CD4-positive, alpha-beta T cell treated with Interleukin-17A for 4 hours (primary cell): ENCODE measurements at regions not wholly inside any gene's neighbourhood (a gene's known extent, or its start where the extent isn't known, plus 50 kb on each side); places are given as distances from the start of the nearest gene placed in this dataset.
"Not testable (repeated sequence)": the region's sequence is repeated elsewhere in the genome, so short reads cannot be mapped to it uniquely, and the experiment has no call there.

Experiments
- DNase-seq: peaks from one replicate; pipeline ENCODE4 v3.0.0-alpha.2; 2020; ENCODE audit warnings: mixed read lengths

DNA sequence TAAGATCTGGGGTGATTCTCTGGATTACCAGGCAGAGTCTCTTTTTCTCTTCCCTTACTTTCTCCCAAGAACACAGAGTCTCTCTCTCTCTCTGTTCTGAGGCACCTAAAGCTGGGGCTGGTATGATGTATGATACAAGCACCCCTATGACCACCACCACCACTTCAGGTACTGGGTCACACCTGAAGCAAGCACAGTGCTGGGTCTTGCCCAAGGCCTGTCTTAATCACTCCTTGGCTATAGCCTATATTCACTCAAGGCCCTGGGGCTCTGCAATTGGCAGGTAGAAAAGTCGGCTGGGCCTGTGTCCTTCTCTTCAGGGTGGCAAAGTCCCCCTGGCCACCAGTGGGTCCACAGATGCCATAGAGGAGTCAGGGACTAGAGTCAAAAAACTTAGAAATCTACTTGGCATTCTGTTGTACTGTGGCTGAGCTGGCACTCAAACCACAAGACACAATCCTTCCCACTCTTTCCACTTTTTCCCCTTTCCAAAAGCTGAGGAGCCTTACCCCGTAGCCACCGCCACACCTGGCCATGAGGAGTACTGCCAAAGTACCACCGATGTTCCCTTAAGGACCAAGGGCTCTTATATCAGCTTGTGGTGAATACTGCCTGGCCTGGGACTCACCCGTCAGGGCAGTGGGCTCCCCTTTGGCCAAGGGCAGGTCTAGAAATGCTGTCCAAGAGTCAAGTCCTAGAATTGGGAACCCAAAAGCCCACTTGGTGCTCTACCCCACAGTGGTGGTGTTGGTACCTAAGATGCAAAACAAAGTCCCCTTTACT is 159.2 kb downstream of the POTEM start:
- peak; percentile 1 for DNase-seq

DNA sequence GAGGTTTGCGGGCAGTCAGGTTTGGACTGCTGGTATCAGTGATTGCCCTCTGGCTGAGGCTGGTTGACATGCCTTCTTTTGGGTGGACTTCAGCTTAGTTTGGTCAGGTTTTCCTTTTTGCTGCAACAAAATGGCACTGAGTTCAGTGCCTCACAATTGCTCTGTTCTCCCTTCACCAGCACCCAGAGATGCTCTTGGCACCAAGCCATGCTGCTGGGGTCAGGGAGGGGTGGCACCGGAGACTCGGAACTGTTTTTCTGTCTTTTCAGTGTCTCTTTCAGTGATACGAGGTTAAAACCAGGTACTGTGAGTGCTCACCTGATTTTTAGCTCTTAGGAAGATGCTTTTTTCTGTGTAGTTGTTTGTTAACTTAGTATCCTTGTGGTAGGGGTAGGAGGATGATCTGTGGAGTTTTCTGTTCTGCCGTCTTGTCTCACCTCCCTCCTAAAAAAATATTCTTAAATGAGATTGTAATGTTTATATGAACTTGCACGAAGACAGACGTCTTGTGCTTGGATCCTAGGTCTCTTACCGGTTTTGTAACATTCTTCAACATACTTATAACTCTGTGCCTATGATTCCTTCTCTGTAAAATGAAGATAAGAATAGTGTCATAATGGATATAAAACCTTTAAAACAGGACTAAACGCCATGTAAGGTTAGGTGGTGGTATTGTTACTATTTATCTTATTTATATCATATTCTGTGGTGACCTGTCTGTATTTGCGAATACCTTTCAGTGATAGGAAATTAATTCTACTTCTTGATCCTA is 160.6 kb downstream of the POTEM start:
- not testable (repeated sequence) for DNase-seq

GRCh38 chr14:19131553-19131952 is 164.3 kb downstream of the POTEM start:
- not testable (repeated sequence) for DNase-seq

DNA sequence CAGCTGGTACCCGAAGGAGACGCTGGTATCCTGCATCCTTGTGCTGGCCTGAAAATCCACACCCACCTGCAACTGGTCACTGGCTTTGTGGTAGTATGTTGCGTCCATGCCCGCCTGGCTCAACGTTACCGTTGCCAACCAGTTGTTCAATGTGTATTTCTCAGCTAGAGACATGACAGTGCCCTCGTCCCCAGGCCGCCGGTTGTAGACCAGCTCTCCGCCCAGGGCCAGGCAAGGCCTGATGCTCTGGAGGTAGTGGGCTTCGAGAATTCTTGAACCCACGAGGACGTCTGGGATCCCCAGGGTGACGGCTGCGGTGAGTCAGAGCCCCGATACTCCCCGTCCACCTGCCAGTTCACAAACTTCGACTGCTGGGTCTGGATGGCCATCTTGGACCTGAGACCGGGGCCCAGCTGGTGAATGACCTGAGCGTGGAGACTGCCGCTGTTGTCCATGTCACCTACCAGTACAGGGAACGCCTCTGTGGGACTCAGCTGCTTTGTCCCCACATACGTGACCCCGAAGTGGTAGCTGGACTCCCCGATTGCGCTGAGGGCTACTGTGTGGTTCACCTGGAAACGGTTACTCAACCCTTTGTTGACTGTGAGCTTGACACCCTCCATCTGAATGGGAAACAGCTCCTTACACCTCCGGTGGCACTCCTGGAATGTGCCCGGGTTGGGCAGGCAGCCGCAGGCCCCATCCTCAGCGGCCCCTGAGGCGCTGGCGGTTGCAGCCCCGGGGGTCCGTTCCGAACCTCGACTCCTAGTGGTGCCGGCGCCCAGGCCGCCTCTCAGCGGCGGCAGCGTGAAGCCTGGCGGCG is 165.0 kb downstream of the POTEM start:
- not testable (repeated sequence) for DNase-seq

GRCh38 chr14:19132836-19133120 is 165.5 kb downstream of the POTEM start:
- not testable (repeated sequence) for DNase-seq

- not testable (repeated sequence) for DNase-seq
These were observed 190.0 kb downstream of the POTEM start for GRCh38 chr14:19157106-19157709.

DNA sequence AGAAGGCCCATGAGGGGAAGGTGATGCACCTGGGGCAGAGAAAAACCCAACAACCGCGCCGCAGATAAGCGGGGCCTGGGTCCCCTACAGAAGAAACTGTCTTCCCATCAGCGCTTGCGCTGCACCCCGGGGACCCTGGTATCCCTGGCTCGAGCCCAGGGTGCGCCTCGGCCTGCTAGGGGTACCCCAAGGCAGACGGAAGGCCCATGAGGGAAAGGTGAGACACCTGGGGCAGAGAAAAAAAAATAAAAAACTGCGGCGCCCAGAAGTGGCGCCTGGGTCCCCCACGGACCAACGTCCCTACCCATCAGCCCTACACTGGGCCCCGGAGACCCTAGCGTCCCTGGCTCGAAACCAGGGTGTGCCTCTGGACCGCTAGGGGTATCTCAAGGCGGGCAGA is 190.8 kb downstream of the POTEM start:
- DNase-seq: not testable (repeated sequence)

DNA sequence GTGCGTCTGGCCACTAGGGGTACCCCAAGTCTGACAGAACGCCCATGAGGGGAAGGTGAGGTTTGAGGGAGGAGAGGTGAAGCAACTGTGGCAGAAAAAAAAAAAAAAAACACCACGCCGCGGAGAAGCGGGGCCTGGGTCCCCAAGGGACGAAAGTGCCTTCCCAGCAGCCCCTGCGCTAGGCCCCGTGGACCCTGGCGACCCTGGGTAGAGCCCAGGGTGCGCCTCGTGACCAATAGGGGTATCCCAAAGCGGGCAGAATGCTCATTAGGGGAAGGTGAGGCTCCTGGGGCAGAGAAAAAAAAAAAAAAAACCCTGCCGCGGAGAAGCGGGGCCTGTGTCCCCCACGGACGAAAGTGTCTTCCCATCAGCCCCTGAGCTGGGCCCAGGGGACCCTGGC is 191.4 kb downstream of the POTEM start:
- DNase-seq: not testable (repeated sequence)

GRCh38 chr14:19159003-19159625 is 191.9 kb downstream of the POTEM start:
- not testable (repeated sequence) for DNase-seq

GRCh38 chr14:19160379-19160778 is 193.1 kb downstream of the POTEM start:
- not testable (repeated sequence) for DNase-seq

GRCh38 chr14:19161251-19162033 is 194.2 kb downstream of the POTEM start:
- not testable (repeated sequence) for DNase-seq

DNA sequence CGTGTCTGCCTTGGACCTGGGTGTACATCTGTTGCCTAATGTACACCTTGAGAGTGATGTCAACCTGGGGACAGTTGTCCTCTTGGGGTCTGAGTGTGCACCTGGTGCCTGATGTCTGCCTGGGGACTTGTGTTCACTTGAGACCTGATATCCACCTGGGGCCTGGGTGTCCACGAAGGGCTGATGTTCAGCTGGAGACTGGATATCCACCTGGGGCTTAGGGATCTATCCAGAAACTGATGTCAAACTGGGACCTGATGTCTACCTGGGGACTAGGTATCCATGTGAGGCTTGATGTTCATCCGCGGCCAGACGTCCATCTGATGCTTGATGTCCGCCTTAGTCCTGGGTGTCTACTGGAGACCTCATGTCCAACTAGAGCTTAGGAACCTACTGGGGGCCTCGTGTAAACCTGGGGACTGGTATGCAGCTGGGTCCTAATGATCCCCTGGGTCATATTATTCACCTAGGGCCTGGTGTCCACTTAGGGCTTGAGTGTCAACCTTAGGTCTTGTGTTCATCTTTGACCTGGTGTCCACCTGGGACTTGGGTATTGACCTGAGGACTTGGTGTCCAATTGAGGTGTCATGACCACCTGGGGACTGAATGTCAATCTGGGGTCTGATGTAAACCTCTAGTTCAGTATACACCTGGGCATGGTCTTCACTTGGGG is 194.9 kb downstream of the POTEM start:
- not testable (repeated sequence) for DNase-seq

DNA sequence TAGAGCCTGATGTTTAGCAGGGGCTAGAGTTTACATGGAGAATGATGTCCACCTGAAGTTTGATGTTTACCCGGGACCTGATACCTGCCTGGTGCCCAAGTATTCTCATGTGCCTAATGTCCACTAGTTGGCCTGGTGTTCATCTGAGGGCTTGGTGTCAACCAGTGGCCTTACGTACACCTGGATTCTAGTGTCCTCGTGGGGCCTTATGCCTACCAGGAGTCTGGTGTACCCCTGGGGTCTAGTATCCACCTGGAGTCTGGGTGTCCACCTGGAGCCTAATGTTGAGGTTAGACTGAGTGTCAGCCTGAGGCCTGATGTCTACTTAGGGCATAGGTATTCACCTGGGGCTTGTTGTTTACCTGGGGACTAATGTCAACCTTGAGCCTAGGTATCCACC is 195.7 kb downstream of the POTEM start:
- DNase-seq: not testable (repeated sequence)

DNA sequence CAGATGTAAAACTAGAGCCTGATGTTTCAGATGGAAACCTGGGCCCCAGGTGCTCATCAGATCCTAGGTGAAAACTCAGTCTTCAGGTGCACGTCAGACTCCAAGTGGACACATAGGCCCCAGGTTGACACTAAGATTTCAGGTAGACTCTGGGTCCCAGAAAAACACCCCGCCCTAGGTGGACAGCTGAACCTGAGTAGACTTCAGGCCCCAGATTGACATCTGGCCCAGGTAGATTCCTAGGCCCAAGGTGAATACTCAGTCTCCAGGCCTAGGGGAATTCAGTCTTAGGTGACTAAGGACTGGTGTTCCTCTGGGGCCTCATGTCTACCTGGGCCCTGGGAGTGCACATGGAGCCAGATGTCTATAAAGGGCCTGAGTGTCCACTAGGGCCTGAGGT is 196.7 kb downstream of the POTEM start:
- DNase-seq: not testable (repeated sequence)

GRCh38 chr14:19164426-19164825 is 197.2 kb downstream of the POTEM start:
- not testable (repeated sequence) for DNase-seq

DNA sequence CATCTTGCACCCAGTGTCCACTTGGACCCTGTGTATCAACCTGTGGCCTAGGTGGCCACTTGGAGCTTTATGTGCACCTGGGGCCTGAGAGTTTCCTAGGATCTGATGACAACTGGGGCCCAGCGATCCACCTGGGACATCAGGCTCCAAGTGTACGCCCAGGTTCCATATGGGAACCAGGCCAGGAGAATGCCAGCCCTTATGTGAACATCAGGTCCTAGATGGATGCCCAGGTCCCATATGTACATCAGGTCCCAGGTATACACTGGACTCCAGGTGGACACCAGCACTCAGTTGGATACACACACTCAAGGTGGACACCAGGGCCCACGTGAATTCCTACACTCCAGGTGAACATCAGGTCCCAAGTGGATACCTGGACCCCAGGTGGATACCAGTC is 198.8 kb downstream of the POTEM start:
- not testable (repeated sequence) for DNase-seq

DNA sequence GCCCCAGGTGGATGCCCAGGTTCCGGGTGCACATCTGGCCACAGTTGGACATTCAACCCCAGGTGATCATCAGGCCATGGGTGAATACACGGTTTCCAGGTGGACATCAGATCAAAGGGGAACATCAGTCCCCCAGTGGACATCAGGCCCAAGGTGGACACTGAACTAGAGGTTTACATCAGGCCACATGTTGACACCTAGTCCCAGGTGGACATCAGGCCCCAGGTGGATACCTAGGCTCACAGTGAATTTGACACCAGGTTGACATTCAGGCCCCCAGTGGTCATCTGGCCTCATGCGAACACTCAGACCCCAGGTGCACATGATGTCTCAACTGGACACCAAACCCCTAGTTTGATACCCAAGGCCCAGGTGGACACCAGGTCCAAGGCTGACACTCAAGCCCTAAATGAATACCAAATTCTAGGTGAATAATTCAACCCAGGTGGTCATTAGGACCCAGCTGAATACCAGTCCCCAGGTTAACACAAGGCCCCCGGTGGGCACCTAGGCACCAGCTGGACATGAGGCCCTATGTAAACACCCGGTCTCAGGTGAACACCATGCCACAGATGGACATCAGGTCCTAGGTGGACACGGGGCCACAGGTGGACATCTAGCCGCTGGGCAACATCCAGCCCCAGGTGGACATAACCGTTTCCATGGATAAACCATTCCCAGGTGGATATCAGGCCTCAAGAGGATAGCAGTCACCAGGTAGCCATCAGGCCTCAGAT is 200.4 kb downstream of the POTEM start:
- not testable (repeated sequence) for DNase-seq

GRCh38 chr14:19168261-19168660 is 201.0 kb downstream of the POTEM start:
- not testable (repeated sequence) for DNase-seq

DNA sequence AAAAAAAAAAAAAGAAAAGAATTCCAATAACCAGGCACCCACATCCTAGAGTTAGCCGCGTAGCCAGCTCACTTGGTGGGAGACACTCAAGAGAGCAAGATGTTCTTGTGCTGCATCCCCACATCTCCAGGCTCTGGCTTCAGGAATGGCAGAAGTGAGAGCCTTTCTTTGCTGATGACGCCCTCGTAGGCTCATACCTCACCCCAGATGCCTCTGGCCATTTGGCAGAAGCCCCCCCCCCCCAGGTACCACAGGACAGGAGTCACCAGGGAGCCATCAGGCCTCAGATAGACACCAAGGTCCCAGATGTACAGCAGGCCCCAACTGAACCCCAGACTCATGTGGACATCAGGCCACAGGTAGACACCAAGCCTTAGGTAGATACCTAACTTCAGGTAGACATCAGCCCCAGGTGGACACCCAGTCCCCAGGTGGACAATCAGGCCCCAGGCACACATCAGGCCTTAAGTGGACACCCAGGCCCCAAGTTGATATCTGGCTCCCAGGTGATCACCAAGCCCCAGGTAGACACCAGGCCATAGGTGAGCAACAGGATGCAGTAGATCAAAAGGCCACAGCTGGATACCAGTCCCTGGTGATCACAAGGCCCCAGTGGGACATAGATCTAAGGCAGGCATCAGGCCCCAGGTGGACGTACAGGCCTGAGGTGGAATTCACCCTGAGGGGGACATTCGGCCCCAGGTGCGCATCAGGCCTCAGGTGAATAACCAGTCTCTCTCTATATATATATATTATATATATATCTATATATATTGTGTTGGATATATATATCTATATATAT is 202.5 kb downstream of the POTEM start:
- DNase-seq: not testable (repeated sequence)
